HCT116 (cell line): ENCODE measurements at regions not wholly inside any gene's neighbourhood (a gene's known extent, or its start where the extent isn't known, plus 50 kb on each side); places are given as distances from the start of the nearest gene placed in this dataset.

Source experiments
- EGR1 ChIP-seq: IDR thresholded peaks from 2 replicates; pipeline ENCODE4 v1.6.1; 2012; ENCODE audit warnings: low read depth
- EZH2 ChIP-seq: fragments of 200-600 bp; sonication (generic); IDR thresholded peaks from 2 replicates; pipeline ENCODE4 v1.6.1; 2017; ENCODE audit warnings: antibody characterized with exemption, mixed run types
- JUND ChIP-seq: IDR thresholded peaks from 2 replicates; pipeline ENCODE4 v1.6.1; 2012
- POLR2A ChIP-seq: IDR thresholded peaks from 2 replicates; pipeline ENCODE4 v1.7.0; 2011; ENCODE audit warnings: borderline replicate concordance; ENCODE audit not compliant: insufficient read depth, insufficient read length; ENCODE audit errors: extremely low read depth
- RAD21 ChIP-seq: IDR thresholded peaks from 2 replicates; pipeline ENCODE4 v1.6.1; 2012; ENCODE audit warnings: low read depth, mild to moderate bottlenecking
- REST ChIP-seq: IDR thresholded peaks from 2 replicates; pipeline ENCODE4 v1.6.1; 2012; ENCODE audit warnings: low read depth
- TCF7L2 ChIP-seq: IDR thresholded peaks from 2 replicates; pipeline ENCODE4 v1.7.0; 2011; ENCODE audit warnings: borderline replicate concordance, inconsistent platforms; ENCODE audit not compliant: insufficient read depth, insufficient read length; ENCODE audit errors: extremely low read depth
- YY1 ChIP-seq: IDR thresholded peaks from 2 replicates; pipeline ENCODE4 v1.6.1; 2011; ENCODE audit warnings: low read length, low read depth, moderate library complexity, mild to moderate bottlenecking; ENCODE audit not compliant: insufficient replicate concordance; ENCODE audit errors: extremely low read depth
- ZBTB33 ChIP-seq: IDR thresholded peaks from 2 replicates; pipeline ENCODE4 v1.6.1; 2011; ENCODE audit warnings: mild to moderate bottlenecking, low read length, moderate library complexity; ENCODE audit not compliant: insufficient replicate concordance; ENCODE audit errors: extremely low read depth
- TF ChIP-seq, protein P1 (sequence below), 3 experiments: fragments of 200-600 bp in 1 of 3; sonication (generic) in 1 of 3; IDR thresholded peaks in 2 of 3; conservative IDR thresholded peaks in 1 of 3; 2 replicates each; pipeline ENCODE4 v1.5.1; 2012 to 2017; ENCODE audit warnings: low read depth in 2 of 3, low read length in 2 of 3, antibody characterized with exemption in 1 of 3, borderline replicate concordance in 1 of 3, control low read depth in 1 of 3, mild to moderate bottlenecking in 1 of 3, mixed read lengths in 1 of 3, mixed run types in 1 of 3, moderate library complexity in 1 of 3; ENCODE audit not compliant: insufficient read depth in 1 of 3

GRCh38 chr5:86865256-86865785 is 247.6 kb downstream of the COX7C start:
- no peak for TF ChIP-seq REST
- no peak for TF ChIP-seq RAD21
- no peak for TF ChIP-seq POLR2A
- TF ChIP-seq TCF7L2 = no peak
- TF ChIP-seq JUND = no peak
- TF ChIP-seq EZH2 = no peak
- TF ChIP-seq EGR1 = no peak
- TF ChIP-seq, protein P1, sequence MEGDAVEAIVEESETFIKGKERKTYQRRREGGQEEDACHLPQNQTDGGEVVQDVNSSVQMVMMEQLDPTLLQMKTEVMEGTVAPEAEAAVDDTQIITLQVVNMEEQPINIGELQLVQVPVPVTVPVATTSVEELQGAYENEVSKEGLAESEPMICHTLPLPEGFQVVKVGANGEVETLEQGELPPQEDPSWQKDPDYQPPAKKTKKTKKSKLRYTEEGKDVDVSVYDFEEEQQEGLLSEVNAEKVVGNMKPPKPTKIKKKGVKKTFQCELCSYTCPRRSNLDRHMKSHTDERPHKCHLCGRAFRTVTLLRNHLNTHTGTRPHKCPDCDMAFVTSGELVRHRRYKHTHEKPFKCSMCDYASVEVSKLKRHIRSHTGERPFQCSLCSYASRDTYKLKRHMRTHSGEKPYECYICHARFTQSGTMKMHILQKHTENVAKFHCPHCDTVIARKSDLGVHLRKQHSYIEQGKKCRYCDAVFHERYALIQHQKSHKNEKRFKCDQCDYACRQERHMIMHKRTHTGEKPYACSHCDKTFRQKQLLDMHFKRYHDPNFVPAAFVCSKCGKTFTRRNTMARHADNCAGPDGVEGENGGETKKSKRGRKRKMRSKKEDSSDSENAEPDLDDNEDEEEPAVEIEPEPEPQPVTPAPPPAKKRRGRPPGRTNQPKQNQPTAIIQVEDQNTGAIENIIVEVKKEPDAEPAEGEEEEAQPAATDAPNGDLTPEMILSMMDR (IDR thresholded peaks at IDR 0.05 in 2 of 3, conservative IDR thresholded peaks at IDR 0.05 in 1 of 3; ENCODE audit: borderline replicate concordance in 1 of 3, insufficient read depth in 1 of 3, low read depth in 2 of 3, low read length in 2 of 3) = no peak
- TF ChIP-seq YY1 = no peak
- TF ChIP-seq ZBTB33 = no peak
